ENCODE measurements at regions not wholly inside any gene's neighbourhood (a gene's known extent, or its start where the extent isn't known, plus 50 kb on each side); places are given as distances from the start of the nearest gene placed in this dataset.

GRCh38 chr7:125154930-125155329, 225.3 kb upstream of the POT1 start:
- no peak for TF ChIP-seq EZH2 (IDR thresholded peaks at IDR 0.05; ENCODE audit: borderline replicate concordance)
- TF ChIP-seq, protein P1, sequence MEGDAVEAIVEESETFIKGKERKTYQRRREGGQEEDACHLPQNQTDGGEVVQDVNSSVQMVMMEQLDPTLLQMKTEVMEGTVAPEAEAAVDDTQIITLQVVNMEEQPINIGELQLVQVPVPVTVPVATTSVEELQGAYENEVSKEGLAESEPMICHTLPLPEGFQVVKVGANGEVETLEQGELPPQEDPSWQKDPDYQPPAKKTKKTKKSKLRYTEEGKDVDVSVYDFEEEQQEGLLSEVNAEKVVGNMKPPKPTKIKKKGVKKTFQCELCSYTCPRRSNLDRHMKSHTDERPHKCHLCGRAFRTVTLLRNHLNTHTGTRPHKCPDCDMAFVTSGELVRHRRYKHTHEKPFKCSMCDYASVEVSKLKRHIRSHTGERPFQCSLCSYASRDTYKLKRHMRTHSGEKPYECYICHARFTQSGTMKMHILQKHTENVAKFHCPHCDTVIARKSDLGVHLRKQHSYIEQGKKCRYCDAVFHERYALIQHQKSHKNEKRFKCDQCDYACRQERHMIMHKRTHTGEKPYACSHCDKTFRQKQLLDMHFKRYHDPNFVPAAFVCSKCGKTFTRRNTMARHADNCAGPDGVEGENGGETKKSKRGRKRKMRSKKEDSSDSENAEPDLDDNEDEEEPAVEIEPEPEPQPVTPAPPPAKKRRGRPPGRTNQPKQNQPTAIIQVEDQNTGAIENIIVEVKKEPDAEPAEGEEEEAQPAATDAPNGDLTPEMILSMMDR (IDR thresholded peaks at IDR 0.05; ENCODE audit: poor library complexity) = no peak

All from hepatocyte (in vitro differentiated cells).